ENCODE measurements at regions not wholly inside any gene's neighbourhood (a gene's known extent, or its start where the extent isn't known, plus 50 kb on each side); places are given as distances from the start of the nearest gene placed in this dataset.

DNA sequence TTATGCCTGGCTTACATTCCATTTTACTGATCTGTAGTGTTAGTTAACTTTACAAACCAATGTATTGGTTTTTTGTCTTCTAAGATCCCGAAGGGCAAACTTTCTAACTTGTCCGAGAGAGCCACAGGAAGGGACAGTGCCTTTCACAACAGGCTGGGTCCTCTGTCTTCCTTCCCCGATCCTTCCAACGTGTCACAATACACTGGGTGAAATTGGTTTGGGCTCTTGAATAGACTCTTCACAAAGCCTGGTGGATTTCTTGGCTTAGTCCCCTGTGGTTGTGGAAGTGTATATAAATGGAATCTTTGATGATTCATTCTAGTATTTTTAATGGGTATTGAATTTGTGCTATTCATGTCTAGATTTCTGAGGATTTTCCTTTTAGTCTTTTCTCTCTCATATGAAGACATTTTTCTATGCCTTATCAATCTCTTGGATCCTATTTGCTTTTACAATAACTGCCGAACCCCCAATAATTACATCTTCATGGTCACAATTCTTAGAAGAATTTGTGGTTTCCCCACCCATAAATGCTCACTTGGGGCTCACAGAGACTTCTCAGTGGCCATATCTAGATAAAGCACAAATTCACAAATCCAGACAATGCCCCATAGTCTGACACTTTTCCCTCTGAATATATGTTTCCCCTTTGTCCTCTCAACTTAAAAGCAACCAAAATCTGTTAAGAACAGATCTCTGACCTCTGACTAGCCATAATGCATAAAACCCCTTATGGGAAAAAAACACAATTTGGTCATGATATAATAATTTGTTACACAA lies 107.7 kb downstream of the MTRR start:
- TF ChIP-seq EZH2 (IDR thresholded peaks at IDR 0.05; ENCODE audit: low read length) = no peak
- TF ChIP-seq, protein P1, sequence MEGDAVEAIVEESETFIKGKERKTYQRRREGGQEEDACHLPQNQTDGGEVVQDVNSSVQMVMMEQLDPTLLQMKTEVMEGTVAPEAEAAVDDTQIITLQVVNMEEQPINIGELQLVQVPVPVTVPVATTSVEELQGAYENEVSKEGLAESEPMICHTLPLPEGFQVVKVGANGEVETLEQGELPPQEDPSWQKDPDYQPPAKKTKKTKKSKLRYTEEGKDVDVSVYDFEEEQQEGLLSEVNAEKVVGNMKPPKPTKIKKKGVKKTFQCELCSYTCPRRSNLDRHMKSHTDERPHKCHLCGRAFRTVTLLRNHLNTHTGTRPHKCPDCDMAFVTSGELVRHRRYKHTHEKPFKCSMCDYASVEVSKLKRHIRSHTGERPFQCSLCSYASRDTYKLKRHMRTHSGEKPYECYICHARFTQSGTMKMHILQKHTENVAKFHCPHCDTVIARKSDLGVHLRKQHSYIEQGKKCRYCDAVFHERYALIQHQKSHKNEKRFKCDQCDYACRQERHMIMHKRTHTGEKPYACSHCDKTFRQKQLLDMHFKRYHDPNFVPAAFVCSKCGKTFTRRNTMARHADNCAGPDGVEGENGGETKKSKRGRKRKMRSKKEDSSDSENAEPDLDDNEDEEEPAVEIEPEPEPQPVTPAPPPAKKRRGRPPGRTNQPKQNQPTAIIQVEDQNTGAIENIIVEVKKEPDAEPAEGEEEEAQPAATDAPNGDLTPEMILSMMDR (optimal IDR thresholded peaks at IDR 0.05 in 1 of 3, IDR thresholded peaks at IDR 0.05 in 1 of 3, conservative IDR thresholded peaks at IDR 0.05 in 1 of 3; ENCODE audit: extremely low read depth in 1 of 3, insufficient read depth in 2 of 3, low read length in 3 of 3) = no peak

All from keratinocyte (primary cell).